Karpas-422 (cell line): ENCODE measurements at regions not wholly inside any gene's neighbourhood (a gene's known extent, or its start where the extent isn't known, plus 50 kb on each side); places are given as distances from the start of the nearest gene placed in this dataset.
"Not testable (repeated sequence)": the region's sequence is repeated elsewhere in the genome, so short reads cannot be mapped to it uniquely, and the experiment has no call there.

Source experiments
- DNase-seq: peaks from one replicate; pipeline ENCODE4 v3.0.0-alpha.2; 2015
- H2AFZ ChIP-seq: fragments of 200-600 bp; sonication (generic); 2 replicates; pipeline ENCODE4 v1.6.1; 2014; ENCODE audit warnings: antibody characterized with exemption, low read length, mixed read lengths
- H3K27ac ChIP-seq: fragments of 200-600 bp; sonication (generic); 2 replicates; pipeline ENCODE4 v1.5.1; 2014; ENCODE audit warnings: mild to moderate bottlenecking, low read length, moderate library complexity
- H3K27me3 ChIP-seq: fragments of 200-600 bp; sonication (generic); 2 replicates; pipeline ENCODE4 v1.6.1; 2014; ENCODE audit warnings: low read length, mixed read lengths
- H3K36me3 ChIP-seq: fragments of 200-600 bp; sonication (generic); 2 replicates; pipeline ENCODE4 v1.6.1; 2014; ENCODE audit warnings: low read length, mixed read lengths; ENCODE audit not compliant: insufficient read depth
- H3K4me1 ChIP-seq: fragments of 200-600 bp; sonication (generic); 2 replicates; pipeline ENCODE4 v1.6.1; 2014; ENCODE audit warnings: mild to moderate bottlenecking, low read length, mixed read lengths
- H3K4me2 ChIP-seq: fragments of 200-600 bp; sonication (generic); 2 replicates; pipeline ENCODE4 v1.6.1; 2014; ENCODE audit warnings: low read length, low read depth, mild to moderate bottlenecking; ENCODE audit not compliant: poor library complexity, severe bottlenecking
- H3K4me3 ChIP-seq: fragments of 200-600 bp; sonication (generic); 2 replicates; pipeline ENCODE4 v1.5.1; 2014; ENCODE audit warnings: mild to moderate bottlenecking, antibody characterized with exemption, low read length, mixed read lengths
- H3K79me2 ChIP-seq: fragments of 200-600 bp; sonication (generic); 2 replicates; pipeline ENCODE4 v1.6.1; 2014; ENCODE audit warnings: mild to moderate bottlenecking, low read length, mixed read lengths
- H3K9ac ChIP-seq: fragments of 200-600 bp; sonication (generic); 2 replicates; pipeline ENCODE4 v1.6.0; 2014; ENCODE audit warnings: low read length
- H3K9me2 ChIP-seq: fragments of 200-600 bp; sonication (generic), shearing (Covaris generic); replicated peaks from 2 replicates; pipeline ENCODE4 v1.6.0; 2014; ENCODE audit warnings: mild to moderate bottlenecking, low read length, moderate library complexity; ENCODE audit not compliant: insufficient read depth
- H3K9me3 ChIP-seq: fragments of 300-700, 200-600 bp; sonication (generic); 2 replicates; pipeline ENCODE4 v1.6.1; 2014; ENCODE audit warnings: low read length, mixed read lengths
- H4K20me1 ChIP-seq: fragments of 200-600 bp; sonication (generic); 2 replicates; pipeline ENCODE4 v1.6.1; 2014; ENCODE audit warnings: mild to moderate bottlenecking, antibody characterized with exemption, low read length, low read depth; ENCODE audit not compliant: insufficient read depth

GRCh38 chr7:19284136-19284535, 138.9 kb upstream of the FERD3L start:
- Histone ChIP-seq H3K36me3 (no peaks in the 10 kb centered on the region), H2AFZ (no peak overlapping the region), H4K20me1 (no peaks in the 10 kb centered on the region), H3K79me2 (no peaks in the 10 kb centered on the region), H3K9me3 (0 out of 2 replicates have a peak, but pooled peaks cover 2% of the 10 kb centered on the region), H3K27me3 (0 out of 2 replicates have a peak, but pooled peaks cover 4% of the 10 kb centered on the region), H3K9ac (no peak overlapping the region), H3K4me3 (no peak overlapping the region), H3K4me2 (no peak overlapping the region), H3K9me2 (no peaks in the 10 kb centered on the region), H3K4me1 (no peaks in the 10 kb centered on the region), H3K27ac (no peak overlapping the region)
- no peak for DNase-seq

- DNase-seq, result no peak
- Histone ChIP-seq H3K27me3 (0 out of 2 replicates have a peak, but pooled peaks cover 2% of the 10 kb centered on the region), H3K27ac (no peak overlapping the region), H3K9me2 (no peaks in the 10 kb centered on the region), H3K79me2 (no peaks in the 10 kb centered on the region), H3K4me2 (no peak overlapping the region), H4K20me1 (no peaks in the 10 kb centered on the region), H3K4me3 (no peak overlapping the region), H3K36me3 (no peaks in the 10 kb centered on the region), H3K4me1 (no peaks in the 10 kb centered on the region), H2AFZ (no peak overlapping the region), H3K9me3 (0 out of 2 replicates have a peak, but pooled peaks cover 2% of the 10 kb centered on the region), H3K9ac (no peak overlapping the region)
Measured at GRCh38 chr7:19275000-19275399, 129.8 kb upstream of the FERD3L start.

GRCh38 chr7:19272329-19272728, 127.1 kb upstream of the FERD3L start:
- not testable (repeated sequence) for DNase-seq, H3K27me3 ChIP-seq, H3K9ac ChIP-seq, H3K27ac ChIP-seq, H4K20me1 ChIP-seq, H3K4me2 ChIP-seq, H3K4me3 ChIP-seq, H3K9me2 ChIP-seq, H3K36me3 ChIP-seq, H3K4me1 ChIP-seq, H2AFZ ChIP-seq, H3K9me3 ChIP-seq, H3K79me2 ChIP-seq

- no peaks in the 10 kb centered on the region for H3K4me1 ChIP-seq
- no peak for DNase-seq
- H3K9ac ChIP-seq, result no peak overlapping the region
- H3K36me3 ChIP-seq, result no peaks in the 10 kb centered on the region
- no peaks in the 10 kb centered on the region for H3K79me2 ChIP-seq
- H3K9me3 ChIP-seq, result no peaks in the 10 kb centered on the region
- H3K4me3 ChIP-seq, result no peak overlapping the region
- no peaks in the 10 kb centered on the region for H3K9me2 ChIP-seq
- no peaks in the 10 kb centered on the region for H4K20me1 ChIP-seq
- no peak overlapping the region for H2AFZ ChIP-seq
- H3K27me3 ChIP-seq, result no peaks in the 10 kb centered on the region
- H3K27ac ChIP-seq, result no peak overlapping the region
- H3K4me2 ChIP-seq, result no peak overlapping the region
Measured at GRCh38 chr7:19269301-19269700, 124.1 kb upstream of the FERD3L start.

GRCh38 chr7:19268737-19269136, 123.5 kb upstream of the FERD3L start:
- H3K27me3 ChIP-seq, result no peaks in the 10 kb centered on the region
- no peak for DNase-seq
- no peaks in the 10 kb centered on the region for H3K79me2 ChIP-seq
- H3K36me3 ChIP-seq, result no peaks in the 10 kb centered on the region
- no peak overlapping the region for H2AFZ ChIP-seq
- H3K4me1 ChIP-seq, result no peaks in the 10 kb centered on the region
- H3K9me3 ChIP-seq, result no peaks in the 10 kb centered on the region
- H3K4me3 ChIP-seq, result no peak overlapping the region
- no peak overlapping the region for H3K4me2 ChIP-seq
- H4K20me1 ChIP-seq, result no peaks in the 10 kb centered on the region
- no peaks in the 10 kb centered on the region for H3K9me2 ChIP-seq
- H3K27ac ChIP-seq, result no peak overlapping the region
- H3K9ac ChIP-seq, result no peak overlapping the region

GRCh38 chr7:19262826-19263225, 117.6 kb upstream of the FERD3L start:
- Histone ChIP-seq H3K9ac (no peak overlapping the region), H3K36me3 (no peaks in the 10 kb centered on the region), H2AFZ (no peak overlapping the region), H3K27ac (no peak overlapping the region), H3K4me1 (no peaks in the 10 kb centered on the region), H3K4me2 (no peak overlapping the region), H3K27me3 (no peaks in the 10 kb centered on the region), H3K4me3 (no peak overlapping the region), H4K20me1 (no peaks in the 10 kb centered on the region), H3K9me2 (no peaks in the 10 kb centered on the region), H3K79me2 (no peaks in the 10 kb centered on the region), H3K9me3 (no peaks in the 10 kb centered on the region)
- no peak for DNase-seq

GRCh38 chr7:19249281-19249680, 104.1 kb upstream of the FERD3L start:
- Histone ChIP-seq H3K27ac (no peak overlapping the region), H3K4me2 (no peak overlapping the region), H3K36me3 (no peaks in the 10 kb centered on the region), H3K9me2 (no peaks in the 10 kb centered on the region), H3K9me3 (no peaks in the 10 kb centered on the region), H3K79me2 (no peaks in the 10 kb centered on the region), H3K9ac (no peak overlapping the region), H4K20me1 (no peaks in the 10 kb centered on the region), H3K4me3 (no peak overlapping the region), H2AFZ (no peak overlapping the region), H3K4me1 (no peaks in the 10 kb centered on the region), H3K27me3 (no peaks in the 10 kb centered on the region; the same call in 1 of the 2 replicates)
- no peak for DNase-seq

GRCh38 chr7:19248681-19249080, 103.5 kb upstream of the FERD3L start:
- Histone ChIP-seq H3K9me3 (no peaks in the 10 kb centered on the region), H3K4me2 (no peak overlapping the region), H3K36me3 (no peaks in the 10 kb centered on the region), H3K79me2 (no peaks in the 10 kb centered on the region), H4K20me1 (no peaks in the 10 kb centered on the region), H3K27ac (no peak overlapping the region), H3K4me3 (no peak overlapping the region), H2AFZ (no peak overlapping the region), H3K9me2 (no peaks in the 10 kb centered on the region), H3K27me3 (no peaks in the 10 kb centered on the region; the same call in 1 of the 2 replicates), H3K4me1 (no peaks in the 10 kb centered on the region), H3K9ac (no peak overlapping the region)
- no peak for DNase-seq

- Histone ChIP-seq H3K27me3 (no peaks in the 10 kb centered on the region; the same call in 1 of the 2 replicates), H3K4me2 (no peak overlapping the region), H4K20me1 (no peaks in the 10 kb centered on the region), H3K9me3 (no peaks in the 10 kb centered on the region), H3K79me2 (no peaks in the 10 kb centered on the region), H3K9me2 (no peaks in the 10 kb centered on the region), H3K36me3 (no peaks in the 10 kb centered on the region), H3K27ac (no peak overlapping the region), H3K4me1 (no peaks in the 10 kb centered on the region), H3K9ac (no peak overlapping the region), H2AFZ (no peak overlapping the region), H3K4me3 (no peak overlapping the region)
- no peak for DNase-seq
Measured at GRCh38 chr7:19248115-19248514, 102.9 kb upstream of the FERD3L start.
